ENCODE measurements at regions not wholly inside any gene's neighbourhood (a gene's known extent, or its start where the extent isn't known, plus 50 kb on each side); places are given as distances from the start of the nearest gene placed in this dataset.
"Not testable (repeated sequence)": the region's sequence is repeated elsewhere in the genome, so short reads cannot be mapped to it uniquely, and the experiment has no call there.

DNA sequence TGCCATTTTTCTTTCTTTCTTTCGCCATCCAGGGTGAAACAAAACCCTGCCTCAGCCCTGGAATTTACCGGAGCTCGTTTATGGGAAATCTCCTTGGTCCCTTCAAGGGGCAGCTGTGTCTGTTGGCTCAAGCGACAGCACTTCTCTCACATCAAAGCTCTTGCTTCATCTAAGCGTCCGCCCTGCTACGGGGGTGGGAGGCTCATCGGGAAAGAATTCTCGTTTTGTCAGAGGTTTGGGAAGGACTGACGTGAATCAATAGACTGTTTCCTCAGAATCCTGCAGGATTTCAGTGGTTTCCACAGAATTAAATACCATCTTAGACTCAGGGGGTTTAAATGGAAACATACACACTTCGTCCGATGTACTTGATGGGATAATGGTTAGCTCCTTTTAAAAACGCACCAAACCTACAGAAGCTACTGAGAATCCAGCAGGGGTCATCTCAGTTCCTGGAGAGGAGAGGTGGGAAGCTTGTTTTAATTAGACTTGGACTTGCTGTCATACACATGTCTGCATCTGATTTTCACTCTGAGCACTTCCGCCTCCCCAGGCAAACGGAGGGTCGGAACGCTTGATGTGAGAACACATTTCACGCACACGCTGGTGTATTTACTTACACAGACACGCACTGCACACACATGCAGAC, 91.6 kb downstream of the ASB1 start:
- DNase-seq: no peak
- in situ Hi-C loops (cut with HindIII; ENCODE audit: low pct_ligation_motif_present, low pct_unique_long_range_greater_than_20kb, low sequenced_read_pairs): no loop called here

DNA sequence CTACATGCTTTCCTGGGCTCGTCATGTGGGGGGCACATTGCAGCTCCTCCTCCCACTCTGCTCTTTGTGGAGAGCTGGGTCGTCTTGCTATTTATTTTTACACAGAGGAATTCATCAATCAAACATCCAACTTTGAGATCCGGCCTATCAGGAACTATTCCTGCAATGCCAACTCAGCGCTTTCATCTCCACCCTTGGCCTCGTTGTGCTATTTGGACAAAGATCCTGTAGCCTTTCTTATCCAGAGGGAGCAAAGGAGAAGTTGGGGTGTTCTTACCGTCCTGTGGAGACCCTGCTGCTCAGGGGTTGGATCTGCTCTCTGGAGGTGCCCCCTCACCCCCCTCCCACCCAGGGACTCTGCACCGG, 92.1 kb downstream of the ASB1 start:
- in situ Hi-C loops (cut with HindIII; ENCODE audit: low pct_ligation_motif_present, low pct_unique_long_range_greater_than_20kb, low sequenced_read_pairs): no loop called here
- DNase-seq: no peak

DNA sequence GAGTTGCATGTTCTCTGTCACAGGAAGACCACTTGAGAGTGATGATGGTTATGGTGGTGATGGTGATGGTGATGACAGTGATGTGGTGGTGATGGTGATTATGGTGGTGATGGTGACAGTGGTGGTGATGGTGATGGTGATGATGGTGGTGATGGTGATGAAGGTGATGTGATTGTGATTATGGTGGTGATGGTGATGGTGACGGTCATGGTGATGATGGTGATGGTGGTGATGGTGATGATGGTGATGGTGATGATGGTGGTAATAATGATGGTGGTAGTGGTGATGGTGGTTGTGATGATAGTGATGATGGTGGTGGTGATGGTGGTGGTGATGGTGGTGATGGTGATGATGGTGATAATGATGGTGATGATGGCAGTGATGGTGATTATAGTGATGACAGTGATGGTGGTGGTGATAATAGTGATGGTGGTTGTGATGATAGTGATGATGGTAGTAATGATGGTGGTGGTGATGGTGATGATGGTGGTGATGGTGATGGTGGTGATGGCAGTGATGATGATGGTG, 93.7 kb downstream of the ASB1 start:
- in situ Hi-C loops (cut with HindIII; ENCODE audit: low pct_ligation_motif_present, low pct_unique_long_range_greater_than_20kb, low sequenced_read_pairs): no loop called here
- DNase-seq: no peak

DNA sequence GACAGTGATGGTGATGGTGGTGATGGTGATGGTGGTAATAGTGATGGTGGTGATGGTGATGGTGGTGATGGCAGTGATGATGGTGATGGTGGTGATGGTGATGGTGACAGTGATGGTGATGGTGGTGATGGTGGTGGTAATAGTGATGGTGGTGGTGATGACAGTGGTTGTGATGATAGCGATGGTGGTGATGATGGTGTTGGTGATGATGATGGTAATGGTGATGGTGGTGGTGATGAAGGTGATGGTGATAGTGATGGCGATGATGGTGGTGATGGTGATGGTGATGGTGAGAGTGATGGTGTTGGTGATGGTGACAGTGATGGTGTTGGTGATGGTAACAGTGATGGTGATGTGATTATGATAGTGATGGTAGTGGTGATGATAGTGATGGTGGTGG, 94.3 kb downstream of the ASB1 start:
- DNase-seq: no peak
- in situ Hi-C loops (cut with HindIII; ENCODE audit: low pct_ligation_motif_present, low pct_unique_long_range_greater_than_20kb, low sequenced_read_pairs): no loop called here

DNA sequence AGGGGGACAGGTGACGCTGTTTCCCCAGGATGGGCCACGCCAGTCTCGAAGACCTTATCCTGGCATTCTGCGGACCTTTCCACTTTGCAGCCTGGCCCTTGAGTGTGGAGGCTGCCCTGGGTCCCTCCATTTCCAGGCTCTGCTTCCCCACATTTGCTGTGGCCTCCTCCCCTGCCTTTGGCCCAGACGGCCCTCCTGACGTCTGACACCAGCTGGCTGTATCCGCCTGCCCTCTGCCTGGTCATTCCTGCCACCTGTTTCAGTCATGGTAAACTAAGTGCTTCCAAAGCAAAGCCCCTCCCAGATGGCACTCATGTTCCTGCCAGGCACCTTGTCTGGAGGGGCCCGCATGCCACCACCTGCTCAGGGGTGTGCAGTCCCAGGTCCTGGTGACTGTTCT, 95.1 kb downstream of the ASB1 start:
- DNase-seq: no peak
- in situ Hi-C loops (cut with HindIII; ENCODE audit: low pct_ligation_motif_present, low pct_unique_long_range_greater_than_20kb, low sequenced_read_pairs): no loop called here

DNA sequence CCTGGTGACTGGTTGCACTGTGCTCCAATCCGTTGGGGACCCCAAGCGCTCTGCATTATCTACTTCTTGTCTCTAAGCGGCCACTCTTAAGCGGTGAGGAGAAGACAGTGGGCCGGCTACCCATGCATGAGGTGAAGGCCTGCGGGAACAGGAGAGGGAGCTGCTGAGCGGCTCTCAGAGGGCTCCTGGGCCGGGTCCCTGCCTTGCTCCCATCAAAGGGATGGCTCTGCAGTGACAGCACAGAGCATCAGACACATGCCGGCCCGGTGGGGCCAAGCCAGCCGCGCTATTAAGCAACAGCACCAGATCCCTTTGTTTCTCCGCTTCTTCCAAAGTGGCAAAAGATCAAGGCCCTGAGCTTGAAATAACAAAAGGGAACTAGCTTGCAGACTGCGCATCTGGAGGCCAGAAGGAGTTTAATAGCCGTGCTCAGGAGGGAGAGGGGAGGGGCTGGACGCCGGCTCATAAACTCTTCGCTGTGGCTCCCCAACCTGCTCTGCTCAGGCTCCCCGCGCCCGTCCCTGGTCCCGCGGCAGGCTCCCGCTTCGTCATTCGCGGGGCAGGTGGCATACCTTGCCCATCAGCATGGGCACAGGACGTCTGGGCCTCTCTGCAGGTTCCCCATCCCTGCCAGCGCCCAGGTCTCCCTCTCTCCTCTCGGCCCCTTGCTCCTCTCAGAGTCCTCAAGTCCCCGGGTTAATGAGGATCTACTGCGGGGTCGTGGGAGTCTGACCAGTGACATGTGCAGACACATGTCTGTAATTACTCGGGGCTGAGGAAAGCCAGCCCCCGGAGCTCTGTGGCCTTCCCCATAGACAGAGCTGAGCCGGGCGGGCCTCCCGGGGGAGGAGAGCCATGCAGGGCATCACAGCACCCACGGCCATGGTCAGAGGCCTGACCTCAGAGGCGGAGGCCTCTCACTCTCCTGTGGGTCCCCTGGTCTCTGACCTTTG, 96.7 kb downstream of the ASB1 start:
- DNase-seq: no peak
- in situ Hi-C loops (cut with HindIII; ENCODE audit: low pct_ligation_motif_present, low pct_unique_long_range_greater_than_20kb, low sequenced_read_pairs): no loop called here

DNA sequence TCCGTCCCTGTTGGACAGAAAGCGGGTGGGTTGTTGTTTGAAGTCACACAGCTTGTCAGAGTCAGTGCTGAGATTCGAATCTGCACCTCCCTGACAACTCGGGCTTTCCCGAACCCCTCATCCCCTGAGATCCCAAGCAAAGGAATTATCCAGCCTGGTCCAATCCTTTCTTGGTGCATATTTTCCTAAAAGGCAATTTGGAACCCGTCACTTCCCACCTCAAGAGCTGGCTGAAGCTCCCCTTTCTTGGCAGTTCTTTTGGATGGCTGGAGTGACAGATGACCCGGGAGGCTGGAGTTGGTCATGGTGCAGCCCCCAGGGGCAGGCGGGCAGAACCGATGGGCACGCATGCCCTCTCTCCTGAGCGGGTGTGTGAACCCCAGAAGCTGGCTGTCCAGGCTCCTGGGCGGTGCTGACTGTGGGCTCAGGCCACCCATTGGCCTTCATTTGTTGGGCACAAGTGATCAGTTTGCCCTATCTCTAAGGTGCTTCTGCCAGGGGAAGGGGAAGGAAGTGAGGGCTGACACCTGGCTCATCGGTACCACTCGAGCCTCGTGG, 97.8 kb downstream of the ASB1 start:
- in situ Hi-C loops (cut with HindIII; ENCODE audit: low pct_ligation_motif_present, low pct_unique_long_range_greater_than_20kb, low sequenced_read_pairs): no loop called here
- no peak for DNase-seq

DNA sequence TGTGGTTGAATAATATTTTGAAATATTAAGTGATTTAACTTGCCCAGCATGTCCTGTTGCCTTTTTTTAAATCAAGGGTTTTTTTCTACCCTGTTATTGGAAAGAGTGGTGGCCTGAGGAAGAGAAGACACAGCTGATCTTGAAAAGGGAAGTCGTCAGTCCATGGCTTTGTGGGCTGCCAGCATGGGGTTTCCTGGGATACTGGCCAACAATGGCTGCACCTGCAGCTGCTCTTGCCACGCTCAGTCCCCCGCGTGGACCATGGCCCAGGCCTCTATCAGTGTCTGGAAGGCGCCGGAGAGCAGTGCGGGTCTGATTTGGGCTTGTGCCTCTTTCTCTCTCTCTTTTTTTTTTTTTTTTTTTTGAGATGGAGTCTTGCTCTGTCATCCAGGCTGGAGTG, 99.3 kb downstream of the ASB1 start:
- no peak for DNase-seq
- in situ Hi-C loops (cut with HindIII; ENCODE audit: low pct_ligation_motif_present, low pct_unique_long_range_greater_than_20kb, low sequenced_read_pairs): no loop called here

DNA sequence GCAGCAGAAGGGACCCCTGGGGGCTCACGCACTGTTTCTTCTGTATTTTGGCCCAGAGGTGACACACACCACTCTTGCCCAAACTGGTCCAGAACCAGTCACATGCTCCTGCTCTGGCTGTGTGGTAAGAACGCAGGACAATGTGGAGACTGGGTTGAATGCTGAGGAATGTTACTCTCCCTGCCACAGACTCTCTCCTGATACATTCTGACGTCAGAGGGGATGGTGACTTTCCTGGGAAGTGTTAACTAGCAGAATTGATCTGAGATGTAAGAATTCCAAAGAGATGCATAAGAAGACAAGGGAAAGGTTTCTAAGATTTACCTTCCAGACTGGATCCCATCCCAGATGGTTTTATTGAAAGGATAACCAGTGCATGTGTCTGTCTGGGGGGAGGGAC, 100.8 kb downstream of the ASB1 start:
- in situ Hi-C loops (cut with HindIII; ENCODE audit: low pct_ligation_motif_present, low pct_unique_long_range_greater_than_20kb, low sequenced_read_pairs): no loop called here
- DNase-seq: no peak

DNA sequence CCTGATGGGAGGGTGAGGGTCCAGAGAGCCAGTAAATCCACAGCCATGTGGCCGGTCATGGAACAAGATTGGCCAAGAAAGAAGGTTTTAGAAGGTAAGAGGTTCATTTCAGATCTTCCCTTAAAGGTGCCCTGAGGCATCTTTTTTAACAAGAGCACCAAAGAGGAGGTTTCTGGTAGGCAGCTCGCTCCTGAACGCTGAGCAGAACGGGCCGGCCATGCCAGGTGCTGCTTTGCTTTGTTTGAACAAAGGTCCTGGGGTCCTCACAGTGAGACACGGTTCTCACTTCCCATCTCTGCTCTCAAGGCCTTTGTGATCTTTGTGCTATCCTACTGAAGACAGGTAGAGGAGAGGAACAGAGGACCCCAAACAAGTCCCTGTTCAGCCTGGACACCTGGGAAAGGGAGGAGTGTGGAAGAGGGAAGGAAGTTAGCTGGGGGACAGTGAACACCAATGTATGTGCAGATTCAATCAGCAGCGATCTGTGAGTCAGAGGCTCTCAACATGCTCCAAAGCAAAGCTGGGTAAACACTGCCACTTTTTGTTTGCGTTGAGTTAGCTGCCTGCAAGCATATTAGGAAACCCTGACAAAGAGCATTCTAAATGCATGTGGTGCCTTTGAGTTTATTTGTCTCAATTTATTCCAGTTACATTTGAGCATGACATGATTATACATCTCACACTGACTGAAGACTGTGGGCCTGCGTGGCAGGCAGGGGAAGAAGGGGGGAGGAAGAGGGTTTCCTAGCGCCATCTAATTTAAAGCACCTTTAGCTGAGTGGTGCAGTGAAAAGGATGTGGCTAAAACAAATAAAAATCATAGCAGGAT, 102.4 kb downstream of the ASB1 start:
- in situ Hi-C loops (cut with HindIII; ENCODE audit: low pct_ligation_motif_present, low pct_unique_long_range_greater_than_20kb, low sequenced_read_pairs): no loop called here
- DNase-seq: no peak

DNA sequence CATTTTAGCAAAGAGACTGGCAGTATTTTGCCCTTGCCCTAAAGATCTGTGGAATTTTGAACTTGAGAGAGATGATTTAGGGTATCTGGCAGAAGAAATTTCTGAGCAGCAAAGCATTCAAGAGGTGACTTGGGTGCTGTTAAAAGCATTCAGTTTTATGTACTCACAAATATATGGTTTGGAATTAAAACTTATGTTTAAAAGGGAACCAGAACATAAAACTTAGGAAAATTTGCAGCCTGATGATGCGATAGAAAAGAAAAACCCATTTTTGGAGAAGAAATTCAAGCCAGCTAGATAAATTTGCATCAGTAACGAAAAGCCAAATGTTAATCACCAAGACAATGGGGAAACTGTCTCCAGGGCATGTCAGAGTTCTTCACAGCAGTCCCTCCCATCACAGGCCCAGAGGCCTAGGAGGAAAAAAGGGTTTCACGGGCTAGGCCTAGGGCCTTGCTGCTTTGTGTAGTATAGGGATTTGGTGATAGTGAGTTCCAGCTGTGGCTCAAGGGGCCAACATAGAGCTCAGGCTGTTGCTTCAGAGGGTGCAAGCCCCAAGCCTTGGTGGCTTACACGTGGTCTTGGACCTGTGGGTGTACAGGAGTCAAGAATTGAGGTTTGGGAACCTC, 104.4 kb downstream of the ASB1 start:
- in situ Hi-C loops (cut with HindIII; ENCODE audit: low pct_ligation_motif_present, low pct_unique_long_range_greater_than_20kb, low sequenced_read_pairs); DNase-seq: not testable (repeated sequence)

DNA sequence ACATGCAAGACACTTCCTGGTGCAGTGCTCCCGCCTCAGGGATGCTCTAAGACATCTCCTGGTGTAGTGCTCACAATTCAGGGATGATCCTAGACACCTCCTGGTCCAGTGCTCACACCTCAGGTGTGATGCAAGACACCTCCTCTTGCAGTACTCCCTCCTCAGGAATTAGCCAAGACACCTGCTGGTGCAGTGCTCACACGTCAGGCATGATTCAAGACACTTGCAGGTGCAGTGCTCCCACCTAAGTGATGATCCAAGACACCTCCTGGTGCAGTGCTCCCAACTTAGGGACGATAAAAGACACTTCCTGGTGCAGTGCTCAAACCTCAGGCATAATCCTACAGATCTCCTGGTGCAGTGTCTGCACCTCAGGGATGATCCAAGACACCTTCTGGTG, 117.0 kb downstream of the ASB1 start:
- in situ Hi-C loops (cut with HindIII; ENCODE audit: low pct_ligation_motif_present, low pct_unique_long_range_greater_than_20kb, low sequenced_read_pairs); DNase-seq: not testable (repeated sequence)

DNA sequence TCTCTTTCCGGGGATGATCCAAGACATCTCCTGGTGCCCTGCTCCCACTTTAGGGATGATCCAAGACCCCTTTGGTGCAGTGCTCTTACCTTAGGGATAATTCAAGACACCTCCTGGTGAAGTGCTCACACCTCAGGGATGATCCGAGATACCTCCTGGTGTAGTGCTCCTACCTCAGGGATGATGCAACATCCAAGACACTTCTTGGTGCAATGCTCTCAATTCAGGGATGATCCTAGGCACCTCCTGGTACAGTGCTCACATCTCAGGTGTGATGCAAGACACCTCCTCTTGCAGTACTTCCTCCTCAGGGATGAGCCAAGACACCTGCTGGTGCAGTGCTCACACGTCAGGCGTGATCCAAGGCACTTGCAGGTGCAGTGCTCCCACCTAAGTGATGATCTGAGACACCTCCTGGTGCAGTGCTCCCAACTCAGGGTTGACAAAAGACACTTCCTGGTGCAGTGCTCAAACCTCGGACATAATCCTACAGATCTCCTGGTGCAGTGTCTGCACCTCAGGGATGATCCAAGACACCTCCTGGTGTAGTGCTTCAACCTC, 122.3 kb downstream of the ASB1 start:
- in situ Hi-C loops (cut with HindIII; ENCODE audit: low pct_ligation_motif_present, low pct_unique_long_range_greater_than_20kb, low sequenced_read_pairs): no loop called here
- DNase-seq: no peak

DNA sequence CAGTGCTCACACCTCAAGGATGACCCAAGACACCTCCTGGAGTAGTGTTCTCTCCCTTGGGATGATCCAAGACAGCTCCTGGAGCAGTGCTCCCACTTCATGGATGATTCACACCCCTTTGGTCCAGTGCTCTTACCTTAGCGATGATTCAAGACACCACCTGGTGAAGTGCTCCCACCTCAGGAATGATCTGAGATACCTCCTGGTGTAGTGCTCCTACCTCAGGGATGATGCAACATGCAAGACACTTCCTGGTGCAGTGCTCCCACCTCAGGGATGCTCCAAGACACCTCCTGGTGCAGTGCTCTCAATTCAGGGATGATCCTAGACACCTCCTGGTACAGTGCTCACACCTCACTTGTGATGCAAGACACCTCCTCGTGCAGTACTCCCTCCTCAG, 123.1 kb downstream of the ASB1 start:
- in situ Hi-C loops (cut with HindIII; ENCODE audit: low pct_ligation_motif_present, low pct_unique_long_range_greater_than_20kb, low sequenced_read_pairs): no loop called here
- DNase-seq: no peak

DNA sequence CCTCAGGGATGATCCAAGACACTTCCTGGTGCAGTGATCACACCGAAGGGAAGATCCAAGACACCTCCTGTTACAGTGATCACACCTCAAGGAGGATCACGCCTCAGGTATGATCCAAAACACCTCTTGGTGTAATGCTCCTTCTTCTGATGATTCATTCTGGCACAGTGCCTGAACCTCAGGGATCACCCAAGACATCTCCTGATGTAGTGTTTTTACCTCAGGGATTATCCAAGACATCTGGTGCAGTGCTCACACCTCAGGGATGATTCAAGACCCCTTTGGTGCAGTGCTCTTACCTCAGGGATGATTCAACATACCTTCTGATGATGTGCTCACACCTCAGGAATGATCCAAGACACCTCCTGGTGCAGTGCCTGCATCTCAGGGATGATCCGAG, 124.4 kb downstream of the ASB1 start:
- in situ Hi-C loops (cut with HindIII; ENCODE audit: low pct_ligation_motif_present, low pct_unique_long_range_greater_than_20kb, low sequenced_read_pairs): no loop called here
- no peak for DNase-seq

DNA sequence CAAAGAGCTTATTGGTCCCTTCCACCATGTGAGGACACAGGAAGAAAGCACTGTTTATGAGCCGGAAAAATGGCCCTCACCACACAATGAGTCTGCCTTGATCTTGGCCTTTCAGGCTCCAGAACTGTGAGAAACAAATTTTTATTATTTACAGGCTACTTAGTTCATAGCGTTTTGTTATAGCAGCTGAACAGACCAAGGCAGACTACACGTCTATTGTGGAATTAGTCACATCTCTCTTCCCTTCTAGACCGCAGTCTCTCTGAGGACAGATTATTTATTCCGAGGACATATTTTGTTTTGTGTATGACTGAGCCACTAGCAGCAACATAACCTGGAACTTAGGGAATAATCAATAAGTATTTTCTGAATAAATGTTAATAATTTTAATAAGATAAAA, 125.5 kb downstream of the ASB1 start:
- in situ Hi-C loops (cut with HindIII; ENCODE audit: low pct_ligation_motif_present, low pct_unique_long_range_greater_than_20kb, low sequenced_read_pairs): no loop called here
- DNase-seq: no peak

DNA sequence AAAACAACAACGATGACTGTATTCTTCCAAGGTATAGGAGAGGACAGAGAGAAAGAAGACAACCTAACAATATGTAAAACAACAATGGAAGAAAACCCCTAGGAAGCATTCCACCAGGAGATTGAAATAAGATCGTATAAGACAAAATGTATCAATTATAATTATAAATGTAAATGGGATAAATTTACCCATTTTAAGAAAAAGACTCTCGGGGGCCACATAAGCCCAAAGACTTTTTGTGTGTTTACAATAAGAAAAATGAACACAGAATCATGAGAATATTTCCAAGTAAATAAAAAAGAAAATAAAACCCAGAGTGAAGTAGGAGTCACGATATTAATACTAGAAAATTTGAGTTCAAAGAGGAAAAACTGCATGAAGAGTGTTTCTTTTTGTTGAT, 126.4 kb downstream of the ASB1 start:
- in situ Hi-C loops (cut with HindIII; ENCODE audit: low pct_ligation_motif_present, low pct_unique_long_range_greater_than_20kb, low sequenced_read_pairs): no loop called here
- DNase-seq: no peak

All from ACHN (cell line).